ENCODE measurements at regions not wholly inside any gene's neighbourhood (a gene's known extent, or its start where the extent isn't known, plus 50 kb on each side); places are given as distances from the start of the nearest gene placed in this dataset.

DNA sequence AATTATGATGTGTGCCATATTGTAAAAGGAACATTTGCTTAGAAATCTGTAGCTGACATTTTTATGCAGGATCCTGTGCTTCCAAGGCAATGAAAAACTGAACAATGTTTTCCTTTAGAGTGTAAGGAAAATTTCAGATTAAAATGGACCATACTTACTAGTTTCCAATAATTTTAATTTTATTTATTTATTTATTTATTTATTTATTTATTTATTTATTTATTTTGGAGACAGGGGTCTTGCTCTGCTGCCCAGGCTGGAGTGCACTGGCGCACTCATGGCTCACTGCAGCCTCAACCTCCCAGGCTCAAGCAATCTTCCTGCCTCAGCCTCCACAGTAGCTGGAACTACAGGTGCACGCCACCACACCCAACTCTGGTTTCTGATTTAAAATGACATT is 369.8 kb upstream of the HAND2 start:
- Histone ChIP-seq H3K14ac (ENCODE audit: insufficient read length) (no peak overlapping the region), H3K56ac (replicated peaks; ENCODE audit: insufficient read length, low read depth, low read length) (no peak overlapping the region), H3K9me3 (ENCODE audit: insufficient read depth in 2 of 2, low read depth in 1 of 2, low read length in 1 of 2) (no peaks in the 10 kb centered on the region), H2BK20ac (ENCODE audit: low read length) (no peak overlapping the region), H3K4me3 (ENCODE audit: extremely low read depth in 1 of 4, insufficient read depth in 2 of 4, low read depth in 3 of 4, low read length in 4 of 4) (no peak overlapping the region), H3K4me1 (replicated peaks in 1 of 4; ENCODE audit: control insufficient read depth in 3 of 4, insufficient read depth in 4 of 4, low read length in 3 of 4) (no peaks in the 10 kb centered on the region), H2BK5ac (ENCODE audit: low read depth, low read length) (no peak overlapping the region), H4K20me1 (replicated peaks in 1 of 2; ENCODE audit: control insufficient read depth in 1 of 2, insufficient read depth in 2 of 2, low read length in 2 of 2) (no peaks in the 10 kb centered on the region), H3K18ac (ENCODE audit: extremely low read depth, low read length) (no peak overlapping the region), H4K91ac (replicated peaks; ENCODE audit: insufficient read length, low read length) (no peak overlapping the region), H3K79me2 (ENCODE audit: control insufficient read depth in 1 of 2, insufficient read depth in 2 of 2, low read length in 2 of 2) (no peaks in the 10 kb centered on the region), H4K8ac (ENCODE audit: extremely low read depth, insufficient read depth, low read length) (no peak overlapping the region), H4K5ac (ENCODE audit: insufficient read length, low read depth, low read length) (no peak overlapping the region), H3K27me3 (replicated peaks in 1 of 4; ENCODE audit: control insufficient read depth in 3 of 4, extremely low read depth in 1 of 4, insufficient read depth in 3 of 4, low read length in 3 of 4) (no peaks in the 10 kb centered on the region), H2BK12ac (ENCODE audit: low read depth, low read length) (no peak overlapping the region), H3K23me2 (ENCODE audit: low read depth, low read length) (no peaks in the 10 kb centered on the region), H2BK15ac (ENCODE audit: low read length) (no peak overlapping the region), H3K27ac (ENCODE audit: low read depth, low read length) (no peak overlapping the region), H3K4me2 (ENCODE audit: insufficient read depth in 1 of 2, low read depth in 2 of 2, low read length in 2 of 2) (no peak overlapping the region), H2BK120ac (replicated peaks; ENCODE audit: low read depth, low read length) (no peak overlapping the region), H3K36me3 (ENCODE audit: control insufficient read depth in 2 of 4, insufficient read depth in 4 of 4, low read length in 3 of 4) (no peaks in the 10 kb centered on the region), H2AFZ (ENCODE audit: low read length) (no peak overlapping the region), H2AK5ac (ENCODE audit: low read depth, low read length) (no peak overlapping the region), H3K23ac (ENCODE audit: insufficient read length) (no peak overlapping the region), H3K4ac (replicated peaks; ENCODE audit: insufficient read length, low read depth, low read length) (no peak overlapping the region), H3K79me1 (ENCODE audit: low read depth, low read length) (no peaks in the 10 kb centered on the region), H3K9ac (replicated peaks in 1 of 4; ENCODE audit: extremely low read depth in 1 of 4, low read depth in 3 of 4, low read length in 3 of 4) (no peak overlapping the region)
- ChIA-PET CTCF (ENCODE audit: partially characterized antibody) (interaction anchor here (0.9 kb wide), 1 partner anchor 15 kb away, joined by 3 read pairs; no protein-coding TSS in a partner anchor), POLR2A (ENCODE audit: partially characterized antibody) (no interaction called here)
- FAIRE-seq (no peak), DNase-seq (ENCODE audit: low read depth in 1 of 2, low spot score in 2 of 2) (no peak)
- WGBS, 2 experiments (ENCODE audit: extremely low coverage in 1 of 2, insufficient coverage in 1 of 2, insufficient read length in 1 of 2, insufficient replicate concordance in 2 of 2, low coverage in 1 of 2, low lambda C conversion rate in 2 of 2, missing lambda C conversion rate in 1 of 2) = 91% methylated on average over 2 of the region's 2 CpGs; no CpG with 5 or more reads in 1 of the 2 experiments
- no peak for TF ChIP-seq CHD2 (IDR thresholded peaks at IDR 0.05; ENCODE audit: low read length)
- no peak for TF ChIP-seq SIRT6 (IDR thresholded peaks at IDR 0.05; ENCODE audit: low read length)
- TF ChIP-seq CEBPB (IDR thresholded peaks at IDR 0.05; ENCODE audit: low read depth, low read length) = no peak
- TF ChIP-seq FOSL1 (IDR thresholded peaks at IDR 0.05; ENCODE audit: insufficient read depth, low read depth, low read length) = no peak
- no peak for TF ChIP-seq TEAD4 (IDR thresholded peaks at IDR 0.05; ENCODE audit: low read depth, low read length)
- no peak for TF ChIP-seq RBBP5 (IDR thresholded peaks at IDR 0.05; ENCODE audit: borderline replicate concordance, low read depth, low read length)
- TF ChIP-seq, protein P1, sequence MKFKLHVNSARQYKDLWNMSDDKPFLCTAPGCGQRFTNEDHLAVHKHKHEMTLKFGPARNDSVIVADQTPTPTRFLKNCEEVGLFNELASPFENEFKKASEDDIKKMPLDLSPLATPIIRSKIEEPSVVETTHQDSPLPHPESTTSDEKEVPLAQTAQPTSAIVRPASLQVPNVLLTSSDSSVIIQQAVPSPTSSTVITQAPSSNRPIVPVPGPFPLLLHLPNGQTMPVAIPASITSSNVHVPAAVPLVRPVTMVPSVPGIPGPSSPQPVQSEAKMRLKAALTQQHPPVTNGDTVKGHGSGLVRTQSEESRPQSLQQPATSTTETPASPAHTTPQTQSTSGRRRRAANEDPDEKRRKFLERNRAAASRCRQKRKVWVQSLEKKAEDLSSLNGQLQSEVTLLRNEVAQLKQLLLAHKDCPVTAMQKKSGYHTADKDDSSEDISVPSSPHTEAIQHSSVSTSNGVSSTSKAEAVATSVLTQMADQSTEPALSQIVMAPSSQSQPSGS (IDR thresholded peaks at IDR 0.05; ENCODE audit: low read length) = no peak
- TF ChIP-seq BRCA1 (IDR thresholded peaks at IDR 0.05; ENCODE audit: low read depth, low read length) = no peak
- no peak for TF ChIP-seq TAF7 (optimal IDR thresholded peaks at IDR 0.05; ENCODE audit: borderline replicate concordance, low read depth, low read length)
